Activated naive CD4-positive, alpha-beta T cell treated with anti-CD3 and anti-CD28 coated beads for 36 hours (primary cell): ENCODE measurements at regions not wholly inside any gene's neighbourhood (a gene's known extent, or its start where the extent isn't known, plus 50 kb on each side); places are given as distances from the start of the nearest gene placed in this dataset.
"Not testable (repeated sequence)": the region's sequence is repeated elsewhere in the genome, so short reads cannot be mapped to it uniquely, and the experiment has no call there.

Experiments
- CTCF ChIA-PET: fragments of 350-600 bp; sonication (Branson Sonifier 250); formaldehyde crosslinking; loops from one replicate; lab custom pipeline; 2021; ENCODE audit warnings: antibody characterized with exemption; lab: Charles Lee
- DNase-seq: peaks from one replicate; pipeline ENCODE4 v3.0.0-alpha.2; 2020
- H3K27ac Mint-ChIP-seq: one replicate; pipeline ENCODE4 v1.8.0; 2021; ENCODE audit warnings: mild to moderate bottlenecking, mixed read lengths
- H3K27me3 Mint-ChIP-seq: one replicate; pipeline ENCODE4 v1.8.0; 2021; ENCODE audit warnings: low read depth, mixed read lengths
- H3K36me3 Mint-ChIP-seq: one replicate; pipeline ENCODE4 v1.8.0; 2021; ENCODE audit warnings: low read depth, mixed read lengths
- H3K4me1 Mint-ChIP-seq: one replicate; pipeline ENCODE4 v1.8.0; 2021; ENCODE audit warnings: low read depth, mixed read lengths
- H3K4me3 Mint-ChIP-seq: one replicate; pipeline ENCODE4 v1.8.0; 2021; ENCODE audit warnings: mild to moderate bottlenecking, moderate library complexity, mixed read lengths
- H3K9me3 Mint-ChIP-seq: one replicate; pipeline ENCODE4 v1.8.0; 2021; ENCODE audit warnings: mixed read lengths
- intact Hi-C: fragments of 100-400 bp; cut with micrococcal nuclease; formaldehyde crosslinking; loops from one replicate; pipeline ENCODE4 v1.15.1; 2023

GRCh38 chr7:93736668-93737369 is 153.7 kb downstream of the TFPI2 start:
- no peaks in the 10 kb centered on the region for H3K9me3 Mint-ChIP-seq
- H3K27ac Mint-ChIP-seq: no peak overlapping the region
- no peaks in the 10 kb centered on the region for H3K4me1 Mint-ChIP-seq
- H3K4me3 Mint-ChIP-seq: no peak overlapping the region
- intact Hi-C loops: no loop called here
- no peaks in the 10 kb centered on the region for H3K27me3 Mint-ChIP-seq
- CTCF ChIA-PET: no interaction called here
- DNase-seq: no peak
- no peaks in the 10 kb centered on the region for H3K36me3 Mint-ChIP-seq

- Mint-ChIP-seq H3K4me3 (no peak overlapping the region), H3K27ac (no peak overlapping the region), H3K4me1 (no peaks in the 10 kb centered on the region), H3K36me3 (no peaks in the 10 kb centered on the region), H3K9me3 (no peaks in the 10 kb centered on the region), H3K27me3 (no peaks in the 10 kb centered on the region)
- DNase-seq: no peak
- CTCF ChIA-PET: no interaction called here
- intact Hi-C loops: no loop called here
Measured at GRCh38 chr7:93728292-93728691, 153.8 kb upstream of the CALCR start.

- H3K4me3 Mint-ChIP-seq: no peak overlapping the region
- H3K36me3 Mint-ChIP-seq: no peaks in the 10 kb centered on the region
- CTCF ChIA-PET: no interaction called here
- no peaks in the 10 kb centered on the region for H3K9me3 Mint-ChIP-seq
- H3K27me3 Mint-ChIP-seq: no peaks in the 10 kb centered on the region
- intact Hi-C loops: no loop called here
- H3K4me1 Mint-ChIP-seq: no peaks in the 10 kb centered on the region
- DNase-seq: no peak
- H3K27ac Mint-ChIP-seq: no peak overlapping the region
Measured at GRCh38 chr7:93725954-93726353, 151.4 kb upstream of the CALCR start.

DNA sequence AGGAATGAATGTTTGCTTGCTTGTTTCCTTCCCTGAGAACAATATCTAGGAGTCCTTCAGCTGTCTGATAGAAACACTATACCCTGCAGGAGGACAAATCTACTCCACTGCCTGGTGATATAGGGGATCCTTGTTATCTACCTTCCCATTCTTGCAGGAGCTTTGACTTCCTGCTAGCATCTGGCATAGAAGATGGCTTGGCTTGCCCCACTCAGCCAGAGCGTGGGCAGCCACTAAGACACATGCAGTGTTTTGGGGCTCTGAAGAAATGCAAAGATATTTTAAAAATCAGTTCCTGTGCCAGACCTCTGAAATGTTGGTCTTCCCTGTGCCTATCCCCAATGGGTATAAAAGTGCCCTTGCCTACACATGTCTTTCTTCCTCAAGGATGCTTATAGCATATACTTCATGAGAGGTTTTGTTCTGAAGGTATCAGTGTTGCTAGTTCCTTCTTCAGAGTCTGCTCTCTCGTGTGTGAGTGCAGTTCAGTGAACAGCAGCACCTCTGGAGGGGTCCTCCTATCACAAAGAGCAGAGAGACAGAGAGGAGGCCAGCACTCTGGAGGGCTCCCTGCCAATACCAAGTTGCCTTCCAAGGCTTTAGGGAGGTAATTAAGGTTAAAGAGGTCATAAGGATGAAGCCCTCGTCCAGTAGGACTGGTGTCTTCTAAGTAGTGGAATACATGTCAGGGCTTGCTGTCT is 149.1 kb upstream of the CALCR start:
- no peaks in the 10 kb centered on the region for H3K4me1 Mint-ChIP-seq
- DNase-seq: no peak
- CTCF ChIA-PET: no interaction called here
- no peaks in the 10 kb centered on the region for H3K9me3 Mint-ChIP-seq
- H3K27me3 Mint-ChIP-seq: no peaks in the 10 kb centered on the region
- no peak overlapping the region for H3K27ac Mint-ChIP-seq
- H3K4me3 Mint-ChIP-seq: no peak overlapping the region
- intact Hi-C loops: no loop called here
- H3K36me3 Mint-ChIP-seq: no peaks in the 10 kb centered on the region

DNA sequence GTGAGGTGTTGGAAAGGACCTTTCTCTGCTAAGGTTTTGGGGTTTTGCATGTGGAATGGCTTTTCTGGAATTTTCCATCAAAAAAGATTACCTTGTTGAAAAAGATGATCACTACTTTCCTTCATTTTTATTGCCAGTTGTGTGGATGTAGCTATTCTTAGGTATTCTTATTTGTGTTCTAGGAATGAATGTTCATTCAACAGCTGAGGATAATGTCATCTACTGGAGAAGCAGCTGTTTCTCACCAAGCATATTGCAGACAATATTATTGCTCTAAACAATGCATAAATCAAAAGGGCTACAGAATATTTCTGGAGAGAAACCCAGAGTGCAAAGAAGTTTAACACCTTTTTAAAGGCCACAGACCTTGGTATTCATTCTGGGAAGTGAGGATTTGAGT is 145.6 kb upstream of the CALCR start:
- intact Hi-C loops: no loop called here
- CTCF ChIA-PET: interaction anchor here (0.6 kb wide), 1 partner anchor 97 kb away, joined by 3 read pairs; no protein-coding TSS in a partner anchor
- no peaks in the 10 kb centered on the region for H3K4me1 Mint-ChIP-seq
- DNase-seq: no peak
- H3K27ac Mint-ChIP-seq: no peak overlapping the region
- H3K9me3 Mint-ChIP-seq: no peaks in the 10 kb centered on the region
- H3K4me3 Mint-ChIP-seq: no peak overlapping the region
- no peaks in the 10 kb centered on the region for H3K36me3 Mint-ChIP-seq
- no peaks in the 10 kb centered on the region for H3K27me3 Mint-ChIP-seq

- DNase-seq: no peak
- Mint-ChIP-seq H3K27ac (no peak overlapping the region), H3K4me1 (no peaks in the 10 kb centered on the region), H3K36me3 (no peaks in the 10 kb centered on the region), H3K4me3 (no peak overlapping the region), H3K27me3 (peaks cover under 1% of the 10 kb centered on the region), H3K9me3 (no peaks in the 10 kb centered on the region)
- intact Hi-C loops: no loop called here
- CTCF ChIA-PET: interaction anchor here (0.6 kb wide), 1 partner anchor 97 kb away, joined by 3 read pairs; no protein-coding TSS in a partner anchor
Measured at GRCh38 chr7:93719546-93719945, 145.0 kb upstream of the CALCR start.

GRCh38 chr7:93717217-93717900 is 142.8 kb upstream of the CALCR start:
- Mint-ChIP-seq H3K27ac (no peak overlapping the region), H3K4me3 (no peak overlapping the region), H3K9me3 (no peaks in the 10 kb centered on the region), H3K27me3 (peaks cover 9% of the 10 kb centered on the region), H3K36me3 (no peaks in the 10 kb centered on the region), H3K4me1 (no peaks in the 10 kb centered on the region)
- CTCF ChIA-PET: no interaction called here
- no peak for DNase-seq
- intact Hi-C loops: no loop called here

GRCh38 chr7:93715234-93715633 is 140.7 kb upstream of the CALCR start:
- Mint-ChIP-seq H3K9me3 (no peaks in the 10 kb centered on the region), H3K4me1 (no peaks in the 10 kb centered on the region), H3K4me3 (no peak overlapping the region), H3K36me3 (no peaks in the 10 kb centered on the region), H3K27ac (no peak overlapping the region), H3K27me3 (peaks cover 9% of the 10 kb centered on the region)
- intact Hi-C loops: loop anchor here (1.0 kb wide), 2 partner anchors 372 to 721 kb away; no protein-coding TSS in a partner anchor
- DNase-seq: peak; percentile 49
- CTCF ChIA-PET: interaction anchor here (0.6 to 1.0 kb wide), 3 partner anchors 15 to 372 kb away, joined by 3 to 4 read pairs (median 4); no protein-coding TSS in a partner anchor

- intact Hi-C loops: no loop called here
- H3K4me3 Mint-ChIP-seq: no peak overlapping the region
- H3K4me1 Mint-ChIP-seq: no peaks in the 10 kb centered on the region
- peaks cover 9% of the 10 kb centered on the region for H3K27me3 Mint-ChIP-seq
- no peak for DNase-seq
- CTCF ChIA-PET: no interaction called here
- H3K9me3 Mint-ChIP-seq: peaks cover 3% of the 10 kb centered on the region
- H3K27ac Mint-ChIP-seq: no peak overlapping the region
- no peaks in the 10 kb centered on the region for H3K36me3 Mint-ChIP-seq
Measured at GRCh38 chr7:93711926-93712325, 137.4 kb upstream of the CALCR start.

- H3K27me3 Mint-ChIP-seq, H3K9me3 Mint-ChIP-seq, intact Hi-C loops: not testable (repeated sequence)
Measured at GRCh38 chr7:93708255-93708654, 133.7 kb upstream of the CALCR start.

DNA sequence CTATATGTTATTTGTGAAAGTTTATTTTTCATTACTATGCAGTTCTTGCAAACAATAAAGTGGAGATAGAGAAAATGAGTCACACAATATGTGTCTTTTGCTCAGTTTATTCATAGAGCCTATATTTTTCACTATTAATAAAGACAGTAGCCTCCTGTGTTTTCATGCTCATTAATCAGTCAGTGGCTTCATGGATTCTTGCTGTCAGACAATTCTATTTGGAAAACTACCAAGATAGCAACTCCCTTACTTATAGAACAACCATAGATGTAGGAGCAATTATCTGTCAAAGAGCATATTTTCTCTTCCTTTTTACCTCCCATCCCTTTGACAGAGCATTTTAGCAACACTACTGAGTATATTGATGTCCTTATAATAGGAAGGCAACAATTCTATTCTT is 132.7 kb upstream of the CALCR start:
- intact Hi-C loops: no loop called here
- no peak overlapping the region for H3K4me3 Mint-ChIP-seq
- no peaks in the 10 kb centered on the region for H3K4me1 Mint-ChIP-seq
- no peaks in the 10 kb centered on the region for H3K27me3 Mint-ChIP-seq
- CTCF ChIA-PET: no interaction called here
- H3K36me3 Mint-ChIP-seq: no peaks in the 10 kb centered on the region
- H3K27ac Mint-ChIP-seq: no peak overlapping the region
- DNase-seq: no peak
- peaks cover 3% of the 10 kb centered on the region for H3K9me3 Mint-ChIP-seq

More at GRCh38 chr7:93708255-93708654, 133.7 kb upstream of the CALCR start:
- CTCF ChIA-PET, H3K4me1 Mint-ChIP-seq, H3K36me3 Mint-ChIP-seq, H3K27ac Mint-ChIP-seq, DNase-seq, H3K4me3 Mint-ChIP-seq: not testable (repeated sequence)

GRCh38 chr7:93706162-93706561 is 131.6 kb upstream of the CALCR start:
- H3K4me1 Mint-ChIP-seq, CTCF ChIA-PET: not testable (repeated sequence)

More at GRCh38 chr7:93706162-93706561, 131.6 kb upstream of the CALCR start:
- H3K9me3 Mint-ChIP-seq, H3K27me3 Mint-ChIP-seq, intact Hi-C loops, H3K36me3 Mint-ChIP-seq, H3K4me3 Mint-ChIP-seq, H3K27ac Mint-ChIP-seq, DNase-seq: not testable (repeated sequence)
